C4-2B (cell line): ENCODE measurements at regions not wholly inside any gene's neighbourhood (a gene's known extent, or its start where the extent isn't known, plus 50 kb on each side); places are given as distances from the start of the nearest gene placed in this dataset.

ENCODE experiments used
- H3K27ac ChIP-seq: fragments of 450-650 bp; 2 replicates; pipeline ENCODE4 v1.5.1; 2017
- ZFX ChIP-seq: fragments of 450-650 bp; IDR thresholded peaks from 2 replicates; pipeline ENCODE4 v1.6.1; 2017
- TF ChIP-seq, protein P1 (sequence below): fragments of 450-650 bp; conservative IDR thresholded peaks from 2 replicates; pipeline ENCODE4 v1.5.1; 2017; ENCODE audit warnings: mild to moderate bottlenecking

DNA sequence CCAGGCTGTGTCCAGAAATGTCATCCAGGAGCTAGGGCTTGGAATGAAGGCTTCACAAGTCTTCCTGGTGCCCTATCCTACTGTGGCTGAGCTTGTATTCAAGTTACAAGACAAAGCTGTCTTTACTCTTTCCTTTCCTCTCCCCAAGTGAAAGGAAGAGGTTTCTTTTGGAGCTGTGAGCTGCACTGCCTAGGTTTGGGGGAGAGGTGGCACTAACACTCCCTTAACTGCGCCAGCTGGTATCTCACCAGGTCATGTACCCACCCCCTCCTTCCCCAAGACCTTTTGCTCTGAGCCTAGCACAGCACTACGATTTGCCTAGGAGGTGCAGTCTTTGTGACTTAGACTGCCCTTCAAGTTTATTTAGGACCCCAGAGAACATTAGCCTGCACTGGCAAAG is 2053.6 kb upstream of the PRR20A start:
- no peak for TF ChIP-seq ZFX
- TF ChIP-seq, protein P1, sequence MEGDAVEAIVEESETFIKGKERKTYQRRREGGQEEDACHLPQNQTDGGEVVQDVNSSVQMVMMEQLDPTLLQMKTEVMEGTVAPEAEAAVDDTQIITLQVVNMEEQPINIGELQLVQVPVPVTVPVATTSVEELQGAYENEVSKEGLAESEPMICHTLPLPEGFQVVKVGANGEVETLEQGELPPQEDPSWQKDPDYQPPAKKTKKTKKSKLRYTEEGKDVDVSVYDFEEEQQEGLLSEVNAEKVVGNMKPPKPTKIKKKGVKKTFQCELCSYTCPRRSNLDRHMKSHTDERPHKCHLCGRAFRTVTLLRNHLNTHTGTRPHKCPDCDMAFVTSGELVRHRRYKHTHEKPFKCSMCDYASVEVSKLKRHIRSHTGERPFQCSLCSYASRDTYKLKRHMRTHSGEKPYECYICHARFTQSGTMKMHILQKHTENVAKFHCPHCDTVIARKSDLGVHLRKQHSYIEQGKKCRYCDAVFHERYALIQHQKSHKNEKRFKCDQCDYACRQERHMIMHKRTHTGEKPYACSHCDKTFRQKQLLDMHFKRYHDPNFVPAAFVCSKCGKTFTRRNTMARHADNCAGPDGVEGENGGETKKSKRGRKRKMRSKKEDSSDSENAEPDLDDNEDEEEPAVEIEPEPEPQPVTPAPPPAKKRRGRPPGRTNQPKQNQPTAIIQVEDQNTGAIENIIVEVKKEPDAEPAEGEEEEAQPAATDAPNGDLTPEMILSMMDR, result no peak
- H3K27ac ChIP-seq, result no peak overlapping the region

DNA sequence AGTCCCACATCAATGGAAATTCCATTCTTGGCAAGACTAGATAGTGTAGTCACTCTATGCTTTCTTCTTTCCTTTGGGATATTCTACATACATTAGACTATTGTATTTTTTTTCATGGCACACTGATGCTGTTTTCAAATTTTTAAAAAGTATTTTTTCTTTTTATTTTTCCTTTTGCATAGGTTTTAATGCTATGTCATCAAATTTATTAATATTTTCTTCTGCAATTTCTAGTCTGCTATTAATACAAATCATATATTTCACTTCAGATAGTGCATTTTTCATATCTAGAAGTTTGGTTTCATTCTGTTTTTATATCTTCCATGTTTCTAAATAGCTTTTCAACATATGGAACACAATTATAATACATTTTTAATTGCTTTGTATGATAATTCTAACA is 2050.1 kb upstream of the PRR20A start:
- no peak overlapping the region for H3K27ac ChIP-seq
- TF ChIP-seq, protein P1, result no peak
- TF ChIP-seq ZFX, result no peak

DNA sequence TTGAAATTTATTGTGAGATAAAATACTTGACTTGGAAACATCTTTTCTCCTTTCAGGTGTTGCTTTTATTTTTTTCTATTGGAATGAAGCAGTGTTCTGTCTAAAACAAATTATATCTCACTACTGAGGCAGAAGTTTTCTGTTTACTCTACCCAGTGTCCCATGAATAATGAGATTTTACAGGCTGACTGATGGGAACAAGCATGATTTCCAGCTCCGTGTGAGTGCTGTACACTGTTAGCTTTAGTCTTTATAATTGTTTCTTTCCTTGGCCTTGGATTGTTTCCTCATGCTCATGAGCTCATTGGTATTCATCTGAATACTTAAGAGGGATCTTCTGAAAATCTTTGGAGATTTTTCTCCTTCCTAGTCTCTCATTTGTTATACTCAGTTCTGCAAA is 2049.5 kb upstream of the PRR20A start:
- no peak for TF ChIP-seq ZFX
- TF ChIP-seq, protein P1, result no peak
- no peak overlapping the region for H3K27ac ChIP-seq

DNA sequence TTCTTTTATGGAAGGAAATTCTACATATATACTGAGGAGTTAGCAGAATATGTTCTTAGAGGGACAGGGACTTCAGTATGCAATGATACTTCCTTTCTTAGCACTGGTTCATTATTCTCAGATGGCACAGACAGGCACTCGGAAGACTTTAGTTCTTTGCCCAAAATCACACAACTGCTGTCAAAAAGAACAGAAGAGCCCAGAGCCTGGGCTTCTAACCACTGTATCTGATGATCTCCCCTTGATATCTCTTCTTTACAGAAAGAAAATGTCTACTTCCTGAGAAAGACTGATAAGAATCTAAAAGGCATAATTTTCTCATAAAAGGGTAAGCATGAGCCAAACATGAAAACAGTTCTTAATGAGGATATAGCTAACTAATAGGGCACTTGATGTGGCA is 2034.2 kb upstream of the PRR20A start:
- TF ChIP-seq, protein P1, result no peak
- TF ChIP-seq ZFX, result no peak
- H3K27ac ChIP-seq, result no peak overlapping the region

DNA sequence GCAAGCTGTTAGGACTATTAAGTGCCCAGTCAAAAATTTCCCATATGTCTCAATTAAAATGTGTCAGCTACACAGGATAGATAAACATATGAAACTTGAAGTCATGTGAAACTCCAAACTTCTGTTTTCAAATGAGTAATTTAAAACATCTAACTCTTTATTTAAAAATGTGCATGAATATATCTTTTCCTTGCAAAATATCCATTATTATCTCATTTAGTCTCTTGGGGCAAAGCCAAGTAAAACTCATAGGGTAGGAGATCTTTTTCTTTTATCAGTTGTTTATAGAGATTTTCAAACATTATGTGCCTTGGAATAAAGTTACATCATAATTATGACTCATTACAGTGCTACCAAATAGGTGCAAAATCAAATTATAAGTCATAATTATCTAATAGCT is 2020.1 kb upstream of the PRR20A start:
- TF ChIP-seq, protein P1, result no peak
- TF ChIP-seq ZFX, result no peak

DNA sequence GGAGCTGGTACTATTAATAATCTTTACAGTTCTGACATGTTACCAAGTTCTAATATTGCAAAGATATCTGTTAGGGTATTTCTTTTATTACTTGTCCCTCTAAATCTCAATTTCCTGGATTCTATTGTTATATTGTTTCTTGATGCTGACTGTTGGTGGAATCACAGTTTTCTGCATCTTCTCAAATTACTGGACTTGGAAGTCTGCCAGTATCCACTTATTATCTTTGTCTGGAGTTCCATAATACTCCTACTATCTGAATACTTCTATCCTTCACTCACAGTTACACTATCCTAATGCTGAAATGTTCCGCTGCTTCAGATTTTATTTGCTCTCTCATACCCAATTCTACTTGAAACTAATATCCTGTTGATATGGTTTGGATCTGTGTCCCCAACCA is 1985.7 kb upstream of the PRR20A start:
- no peak overlapping the region for H3K27ac ChIP-seq
- TF ChIP-seq, protein P1, result no peak
- TF ChIP-seq ZFX, result no peak

More for the DNA sequence above, 2020.1 kb upstream of the PRR20A start:
- H3K27ac ChIP-seq, result no peak overlapping the region

DNA sequence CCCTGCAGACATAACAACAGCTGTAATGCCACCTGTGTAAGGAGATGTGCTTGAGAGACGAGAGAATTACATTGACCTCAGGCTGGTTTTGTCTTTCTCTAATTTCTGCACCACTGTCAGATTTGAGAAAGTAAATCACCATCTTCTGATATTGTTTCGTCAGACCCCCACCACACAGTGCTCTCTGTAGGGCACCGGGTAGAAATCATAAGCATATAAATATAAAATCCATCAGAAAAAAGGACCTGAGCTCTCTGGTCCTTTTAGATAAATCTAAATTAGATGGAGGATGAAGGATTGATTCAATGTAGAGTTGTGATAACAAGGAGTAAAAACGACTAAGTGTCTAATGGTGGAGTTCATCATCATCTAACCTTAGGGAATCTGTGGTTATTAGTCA is 1981.0 kb upstream of the PRR20A start:
- H3K27ac ChIP-seq, result no peak overlapping the region
- TF ChIP-seq, protein P1, result no peak
- TF ChIP-seq ZFX, result no peak
